Activated CD8-positive, alpha-beta T cell treated with anti-CD3 and anti-CD28 coated beads, Interleukin-2, amount 10 ng/mL, durations not matched to agents 7 days and 5 days (primary cell): ENCODE measurements at regions not wholly inside any gene's neighbourhood (a gene's known extent, or its start where the extent isn't known, plus 50 kb on each side); places are given as distances from the start of the nearest gene placed in this dataset.
A peak's percentile ranks its signal among the peaks of the same experiment; 100 is the strongest.
"Not testable (repeated sequence)": the region's sequence is repeated elsewhere in the genome, so short reads cannot be mapped to it uniquely, and the experiment has no call there.

Source experiments
- ATAC-seq: fragments of 150-1000 bp; cut with Tn5 transposase; one replicate; pipeline ENCODE4 v1.10.0; 2021; ENCODE audit warnings: moderate library complexity
- CTCF ChIA-PET: fragments of 350-600 bp; sonication (Branson Sonifier 250); formaldehyde crosslinking; loops from one replicate; lab custom pipeline; 2021; ENCODE audit warnings: antibody characterized with exemption; lab: Charles Lee
- POLR2A ChIA-PET: fragments of 350-600 bp; sonication (Branson Sonifier 250); formaldehyde crosslinking; loops from one replicate; lab custom pipeline; 2021; ENCODE audit warnings: antibody characterized with exemption; lab: Charles Lee
- DNase-seq: peaks from one replicate; pipeline ENCODE4 v3.0.0-alpha.2; 2020
- H3K27ac Mint-ChIP-seq: one replicate; pipeline ENCODE4 v1.8.0; 2021; ENCODE audit warnings: mild to moderate bottlenecking, mixed read lengths
- H3K27me3 Mint-ChIP-seq: one replicate; pipeline ENCODE4 v1.8.0; 2021; ENCODE audit warnings: low read depth, mixed read lengths
- H3K36me3 Mint-ChIP-seq: one replicate; pipeline ENCODE4 v1.8.0; 2021; ENCODE audit warnings: low read depth, mixed read lengths
- H3K4me1 Mint-ChIP-seq: one replicate; pipeline ENCODE4 v1.8.0; 2021; ENCODE audit warnings: low read depth, mixed read lengths
- H3K4me3 Mint-ChIP-seq: one replicate; pipeline ENCODE4 v1.8.0; 2021; ENCODE audit warnings: mild to moderate bottlenecking, mixed read lengths
- H3K9me3 Mint-ChIP-seq: one replicate; pipeline ENCODE4 v1.8.0; 2022; ENCODE audit warnings: mixed read lengths; ENCODE audit not compliant: insufficient read depth

DNA sequence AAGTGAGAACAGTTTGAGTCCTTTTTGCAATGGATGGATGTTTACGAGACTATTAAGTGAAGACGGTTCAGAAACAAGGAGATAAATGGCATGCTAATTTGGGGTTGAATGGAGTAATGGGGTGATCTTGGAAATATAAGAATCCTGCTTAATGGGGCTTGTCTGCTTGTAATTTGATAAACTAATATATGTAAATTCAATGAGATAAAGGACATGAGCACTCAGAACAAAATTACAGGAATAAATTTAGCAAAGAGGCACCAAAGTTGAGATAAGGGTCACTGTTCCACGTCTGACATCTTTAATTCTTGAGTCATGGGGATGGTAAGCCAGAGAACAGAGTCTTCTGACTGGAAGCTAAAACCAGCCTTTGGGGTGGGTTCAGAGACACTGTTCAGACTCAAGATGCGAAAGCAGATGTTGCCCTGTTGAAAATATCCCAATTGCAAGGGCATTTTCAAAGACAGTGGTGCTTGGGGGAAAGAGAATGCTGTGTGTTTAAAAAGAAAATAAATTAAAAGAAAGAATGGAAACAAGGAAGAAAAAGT is 67.8 kb upstream of the CHRNB4 start:
- Mint-ChIP-seq H3K4me1 (peaks cover 10% of the 10 kb centered on the region), H3K9me3 (no peaks in the 10 kb centered on the region), H3K36me3 (no peaks in the 10 kb centered on the region), H3K27ac (no peak overlapping the region), H3K27me3 (peaks cover 24% of the 10 kb centered on the region), H3K4me3 (no peak overlapping the region)
- DNase-seq (no peak), ATAC-seq (no peak)
- ChIA-PET CTCF (interaction anchor here (0.7 to 4.9 kb wide), 11 partner anchors 17 to 400 kb away, joined by 3 to 46 read pairs (median 6); partner anchors contain the start of genes CHRNB4 and PSMA4), POLR2A (no interaction called here)

DNA sequence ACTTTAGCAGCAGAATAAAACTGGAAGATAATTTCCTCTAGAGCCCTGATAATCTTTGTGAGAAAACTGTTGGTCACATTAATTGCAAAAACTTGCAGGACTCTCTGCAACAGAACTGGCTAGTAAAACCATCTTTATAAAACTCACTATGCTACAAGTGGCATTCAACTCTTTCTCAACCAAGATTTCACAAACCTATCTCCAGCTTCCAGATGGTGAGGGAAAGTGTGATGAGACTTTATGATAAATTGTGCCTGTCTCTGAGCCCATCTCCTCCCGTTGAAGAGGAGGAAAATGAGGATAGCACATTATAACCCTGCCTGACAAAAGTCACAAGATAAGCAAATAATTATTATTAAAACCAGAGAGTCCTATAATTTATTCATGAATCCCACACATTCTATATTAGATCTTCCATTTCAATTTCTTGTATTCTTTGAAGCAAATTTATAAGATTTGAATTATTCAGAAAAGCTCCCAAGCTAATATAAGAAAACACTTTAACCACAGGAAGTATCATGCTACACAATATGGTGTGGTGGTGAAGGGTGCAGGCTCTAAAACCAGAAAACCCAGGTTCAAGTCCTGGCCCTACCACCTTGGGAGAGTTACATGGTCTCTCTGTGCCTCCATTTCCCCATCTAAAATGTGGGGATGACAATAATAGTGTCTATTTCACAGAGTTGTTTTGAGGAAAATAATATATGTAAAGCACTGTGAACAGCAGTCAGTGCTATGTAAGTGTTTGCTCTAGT is 65.6 kb upstream of the CHRNB4 start:
- H3K27ac Mint-ChIP-seq, H3K4me3 Mint-ChIP-seq, ATAC-seq, DNase-seq, H3K4me1 Mint-ChIP-seq, POLR2A ChIA-PET, H3K9me3 Mint-ChIP-seq, H3K36me3 Mint-ChIP-seq: not testable (repeated sequence)
- CTCF ChIA-PET: interaction anchor here (0.7 to 4.9 kb wide), 7 partner anchors 7 to 407 kb away, joined by 3 to 46 read pairs (median 3); partner anchors contain the start of gene SKIC8
- peaks cover 27% of the 10 kb centered on the region for H3K27me3 Mint-ChIP-seq

DNA sequence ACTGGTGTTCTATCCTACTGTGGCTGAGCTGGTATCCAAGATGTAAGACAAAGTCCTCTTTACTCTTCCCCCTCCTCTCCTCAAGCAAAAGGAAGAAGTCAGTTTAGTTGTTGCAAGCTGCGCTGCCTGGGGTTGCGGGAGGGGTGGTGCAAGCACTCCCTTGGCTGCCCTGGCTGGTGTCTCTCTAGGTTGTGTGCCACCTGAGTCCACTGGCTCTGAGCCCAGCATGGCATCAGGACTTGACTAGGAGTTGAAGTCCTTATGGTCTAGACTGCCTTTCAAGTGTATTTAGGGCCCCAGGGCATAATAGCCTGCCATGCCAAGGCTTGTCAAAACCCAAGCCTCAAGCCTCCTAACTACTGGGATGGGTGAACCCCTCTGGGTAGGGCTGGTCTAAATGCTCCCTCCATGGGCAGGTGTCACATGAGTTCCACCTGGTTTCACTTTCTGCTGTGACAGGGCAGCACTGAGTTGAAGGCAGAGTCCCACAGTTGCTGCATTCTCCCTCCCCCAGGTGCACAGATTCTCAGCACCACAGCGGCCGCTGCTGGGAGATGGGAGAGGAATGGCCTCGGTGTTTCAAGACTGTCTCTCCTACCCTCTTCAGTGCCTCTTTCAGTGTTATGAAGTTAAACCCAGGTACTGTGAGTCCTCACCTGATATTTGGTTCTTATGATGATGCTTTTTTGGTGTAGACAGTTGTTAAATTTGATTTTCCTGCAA is 62.5 kb upstream of the CHRNB4 start:
- DNase-seq, H3K4me1 Mint-ChIP-seq, ATAC-seq, H3K9me3 Mint-ChIP-seq, H3K4me3 Mint-ChIP-seq, POLR2A ChIA-PET, H3K27ac Mint-ChIP-seq, H3K36me3 Mint-ChIP-seq: not testable (repeated sequence)
- H3K27me3 Mint-ChIP-seq: peaks cover 33% of the 10 kb centered on the region
- CTCF ChIA-PET: interaction anchor here (0.6 to 1.5 kb wide), 2 partner anchors 18 to 64 kb away, joined by 3 read pairs; no protein-coding TSS in a partner anchor

DNA sequence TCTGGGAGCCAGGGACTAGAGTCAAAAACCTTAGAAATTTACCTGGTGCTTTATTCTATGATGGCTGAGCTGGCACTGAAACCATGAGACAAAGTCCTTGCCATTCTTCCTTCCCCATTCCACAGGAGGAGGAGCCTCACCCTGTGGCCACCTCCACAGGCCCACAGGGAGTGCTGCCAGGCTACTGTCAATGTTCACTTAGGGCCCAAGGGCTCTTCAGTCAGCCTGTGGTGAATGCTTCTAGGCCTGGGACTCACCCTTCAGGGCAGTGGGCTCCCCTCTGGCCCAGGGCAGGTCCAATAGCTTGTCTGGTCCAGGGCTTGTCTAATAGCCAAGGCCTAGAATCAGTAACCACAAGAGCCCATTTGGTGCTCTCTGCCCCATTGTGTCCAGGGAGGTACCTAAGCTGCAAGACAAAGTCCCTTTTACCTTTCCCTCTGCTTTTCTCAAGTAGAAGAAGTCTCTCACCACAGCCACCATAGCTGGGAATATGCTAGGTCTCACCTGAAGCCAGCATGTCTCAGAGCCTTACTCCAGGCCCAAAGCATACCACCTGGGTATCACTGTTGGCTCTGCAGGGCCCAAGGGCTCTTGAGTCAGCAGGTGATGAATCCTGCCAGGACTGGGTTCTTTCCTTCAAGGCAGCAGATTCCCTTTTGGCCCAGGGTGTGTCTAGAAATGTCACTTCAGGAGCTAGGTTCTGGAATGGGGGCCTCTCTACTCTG is 61.8 kb upstream of the CHRNB4 start:
- POLR2A ChIA-PET: no interaction called here
- Mint-ChIP-seq H3K27me3 (peaks cover 37% of the 10 kb centered on the region), H3K36me3 (no peaks in the 10 kb centered on the region), H3K27ac (no peak overlapping the region), H3K4me1 (no peaks in the 10 kb centered on the region), H3K4me3 (no peak overlapping the region), H3K9me3 (no peaks in the 10 kb centered on the region)
- DNase-seq (no peak), ATAC-seq (no peak)
- CTCF ChIA-PET: interaction anchor here (0.6 to 1.5 kb wide), 2 partner anchors 17 to 63 kb away, joined by 3 read pairs; no protein-coding TSS in a partner anchor

DNA sequence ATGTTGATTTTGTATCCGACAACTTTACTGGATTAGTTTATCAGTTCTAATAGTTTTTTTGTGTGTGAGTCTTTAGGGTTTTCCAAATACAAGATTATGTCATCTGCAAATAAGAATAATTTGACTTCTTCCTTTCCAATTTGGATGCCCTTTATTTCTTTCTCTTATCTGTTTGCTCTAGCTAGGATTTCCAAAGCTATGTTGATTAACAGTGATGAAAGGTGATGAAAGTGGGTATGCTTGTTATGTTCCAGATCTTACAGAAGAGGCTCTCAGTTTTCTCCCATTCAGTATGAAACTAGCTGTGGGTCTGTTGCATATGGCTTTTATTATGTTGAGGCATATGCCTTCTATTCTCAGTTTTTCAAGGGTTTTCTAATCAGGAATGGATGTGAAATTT is 56.4 kb upstream of the CHRNB4 start:
- no peak for DNase-seq
- POLR2A ChIA-PET: no interaction called here
- no peak for ATAC-seq
- H3K27ac Mint-ChIP-seq: no peak overlapping the region
- no peaks in the 10 kb centered on the region for H3K9me3 Mint-ChIP-seq
- CTCF ChIA-PET: no interaction called here
- peaks cover 34% of the 10 kb centered on the region for H3K27me3 Mint-ChIP-seq
- H3K4me3 Mint-ChIP-seq: no peak overlapping the region
- no peaks in the 10 kb centered on the region for H3K4me1 Mint-ChIP-seq
- no peaks in the 10 kb centered on the region for H3K36me3 Mint-ChIP-seq

DNA sequence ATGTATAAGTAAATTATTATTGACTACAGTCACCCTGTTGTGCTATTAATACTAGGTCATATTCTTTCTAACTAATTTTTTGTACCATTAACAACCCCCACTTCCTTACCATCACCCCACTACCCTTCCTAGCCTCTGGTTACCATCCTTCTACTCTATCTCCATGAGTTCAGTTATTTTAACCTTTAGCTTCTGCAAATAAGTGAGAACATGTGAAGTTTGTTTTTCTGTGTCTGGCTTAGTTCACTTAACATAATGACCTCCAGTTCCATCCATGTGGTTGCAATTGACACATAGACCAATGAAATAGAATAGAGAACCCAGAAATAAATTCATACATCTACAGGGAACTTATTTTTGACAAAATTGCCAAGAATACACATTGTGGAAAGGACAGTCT is 55.4 kb upstream of the CHRNB4 start:
- DNase-seq (no peak), ATAC-seq (no peak)
- Mint-ChIP-seq H3K4me1 (no peaks in the 10 kb centered on the region), H3K27ac (no peak overlapping the region), H3K36me3 (no peaks in the 10 kb centered on the region), H3K27me3 (peaks cover 31% of the 10 kb centered on the region), H3K9me3 (no peaks in the 10 kb centered on the region), H3K4me3 (no peak overlapping the region)
- POLR2A ChIA-PET: no interaction called here
- CTCF ChIA-PET: no interaction called here

DNA sequence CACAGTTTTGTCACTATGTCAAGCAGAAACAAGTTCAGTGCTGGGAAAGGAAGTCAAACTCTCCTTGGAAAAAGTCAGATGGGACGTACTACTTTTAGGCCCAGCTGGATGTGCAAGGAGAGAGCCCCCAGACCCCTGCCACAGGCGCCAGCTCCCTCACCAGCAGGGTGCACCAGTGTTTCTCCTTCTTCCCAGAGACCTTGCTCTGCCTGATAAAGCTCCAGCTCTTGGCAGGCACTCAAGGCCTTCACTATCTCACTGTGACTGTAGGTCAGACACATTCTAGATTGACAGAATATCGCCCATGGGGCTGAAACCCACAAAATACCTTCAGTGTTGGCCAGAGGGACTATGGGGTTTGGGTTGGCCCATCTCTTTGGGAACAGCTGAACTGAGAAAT is 54.8 kb upstream of the CHRNB4 start:
- no peaks in the 10 kb centered on the region for H3K9me3 Mint-ChIP-seq
- no peaks in the 10 kb centered on the region for H3K36me3 Mint-ChIP-seq
- ChIA-PET POLR2A (no interaction called here), CTCF (no interaction called here)
- DNase-seq (peak; percentile 8), ATAC-seq (no peak)
- H3K4me1 Mint-ChIP-seq: no peaks in the 10 kb centered on the region
- peaks cover 29% of the 10 kb centered on the region for H3K27me3 Mint-ChIP-seq
- no peak overlapping the region for H3K4me3 Mint-ChIP-seq
- no peak overlapping the region for H3K27ac Mint-ChIP-seq

DNA sequence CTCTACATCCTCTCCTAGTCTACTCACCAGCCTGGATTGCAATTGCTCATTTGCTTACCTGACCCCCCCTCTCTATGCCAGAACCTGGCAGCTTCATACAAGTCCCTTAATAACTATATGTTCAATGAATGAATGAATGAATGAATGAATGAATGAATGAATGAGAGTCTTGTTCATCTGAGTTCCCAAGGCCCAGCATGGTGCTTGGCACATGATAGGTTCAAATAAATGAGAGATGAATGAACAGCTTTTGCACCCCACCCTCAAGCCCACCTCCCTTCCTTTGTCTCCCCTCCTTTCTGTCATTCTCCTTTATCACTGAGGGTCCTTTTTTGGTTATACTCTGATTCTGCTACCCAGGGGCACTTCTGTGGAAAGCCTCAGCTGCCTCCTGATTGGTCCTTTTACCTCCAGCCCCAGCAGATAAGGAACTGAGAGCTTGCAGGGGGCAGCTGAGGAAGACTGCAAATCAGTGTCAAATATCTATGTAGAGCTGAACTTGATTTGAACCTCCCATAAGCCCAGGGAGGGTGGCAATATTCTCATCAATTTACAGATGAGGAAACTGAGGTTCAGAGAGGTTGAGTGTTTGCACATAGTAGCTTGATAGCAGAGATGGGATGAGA is 54.1 kb upstream of the CHRNB4 start:
- DNase-seq (peak; percentile 6), ATAC-seq (no peak)
- Mint-ChIP-seq H3K4me1 (no peaks in the 10 kb centered on the region), H3K9me3 (no peaks in the 10 kb centered on the region), H3K36me3 (no peaks in the 10 kb centered on the region), H3K27me3 (peaks cover 28% of the 10 kb centered on the region), H3K4me3 (no peak overlapping the region), H3K27ac (no peak overlapping the region)
- POLR2A ChIA-PET: no interaction called here
- CTCF ChIA-PET: no interaction called here

DNA sequence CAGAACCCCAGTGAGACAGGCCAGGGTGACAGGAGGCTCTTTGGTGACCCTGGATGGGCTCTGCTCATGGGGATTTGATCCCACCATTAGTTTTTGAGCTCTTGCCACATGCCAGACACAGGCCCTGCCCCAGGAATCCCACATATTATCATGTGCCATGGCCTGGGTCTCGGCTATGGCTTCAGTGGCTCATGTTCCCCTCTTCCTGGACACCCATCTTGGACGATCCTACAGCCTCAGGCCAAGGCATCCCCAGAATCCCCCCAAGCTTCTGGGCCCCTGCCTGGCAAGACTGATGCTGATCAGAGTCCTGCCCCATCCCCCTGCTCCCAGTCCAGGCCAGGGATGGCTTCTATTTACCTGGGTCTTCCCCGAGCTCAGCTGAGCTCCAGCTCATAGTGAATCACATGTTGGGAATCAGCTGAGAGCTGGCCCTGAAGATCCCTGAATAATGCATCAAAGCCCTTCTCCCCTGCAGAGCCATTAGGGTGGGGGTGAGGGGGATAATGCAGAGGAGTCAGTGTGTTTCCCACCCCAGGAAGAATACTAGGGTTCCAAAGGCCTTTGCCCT is 50.9 kb upstream of the CHRNB4 start:
- Mint-ChIP-seq H3K27me3 (peaks cover 3% of the 10 kb centered on the region), H3K36me3 (no peaks in the 10 kb centered on the region), H3K27ac (no peak overlapping the region), H3K4me3 (no peak overlapping the region), H3K4me1 (no peaks in the 10 kb centered on the region), H3K9me3 (no peaks in the 10 kb centered on the region)
- no peak for ATAC-seq
- CTCF ChIA-PET: interaction anchor here (2.4 kb wide), 1 partner anchor 18 kb away, joined by 9 read pairs; no protein-coding TSS in a partner anchor
- POLR2A ChIA-PET: no interaction called here
- no peak for DNase-seq

DNA sequence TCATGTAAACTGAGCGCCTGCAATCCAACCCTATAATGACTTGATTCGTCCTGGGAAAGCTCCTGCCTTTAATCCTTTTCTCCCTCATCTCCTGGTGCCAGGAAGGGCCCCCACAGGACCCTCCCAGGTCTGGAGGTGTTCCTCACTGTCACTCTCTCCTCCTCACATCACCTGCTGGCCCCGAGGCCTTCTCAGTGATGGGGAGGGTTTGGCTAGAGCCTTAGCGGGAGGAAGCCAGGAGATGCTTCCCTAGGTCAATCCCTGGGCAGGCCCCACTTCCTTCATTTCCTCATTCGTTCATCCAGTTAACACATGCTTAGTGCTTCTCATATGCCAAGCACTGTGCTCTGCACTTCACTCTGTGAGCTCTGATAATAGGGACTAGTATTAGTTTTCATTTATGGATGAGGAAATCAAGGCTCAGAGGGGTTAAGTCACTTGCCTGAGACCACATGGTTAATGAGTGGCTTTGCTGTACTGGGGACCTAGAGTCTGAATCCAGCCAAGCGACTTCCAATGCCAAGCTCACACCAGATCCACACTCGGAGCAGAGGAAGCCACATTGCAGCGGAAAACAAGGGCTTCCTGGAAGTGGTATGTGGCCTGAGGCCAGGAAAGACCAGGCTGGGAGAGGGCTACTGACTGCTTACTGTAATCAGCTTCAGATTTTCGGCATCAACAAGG is 50.3 kb upstream of the CHRNB4 start:
- DNase-seq (no peak), ATAC-seq (no peak)
- POLR2A ChIA-PET: no interaction called here
- Mint-ChIP-seq H3K4me1 (no peaks in the 10 kb centered on the region), H3K9me3 (no peaks in the 10 kb centered on the region), H3K36me3 (no peaks in the 10 kb centered on the region), H3K27me3 (peaks cover under 1% of the 10 kb centered on the region), H3K4me3 (no peak overlapping the region), H3K27ac (no peak overlapping the region)
- CTCF ChIA-PET: interaction anchor here (2.4 kb wide), 1 partner anchor 18 kb away, joined by 9 read pairs; no protein-coding TSS in a partner anchor
